GM12878 (cell line): ENCODE measurements at regions not wholly inside any gene's neighbourhood (a gene's known extent, or its start where the extent isn't known, plus 50 kb on each side); places are given as distances from the start of the nearest gene placed in this dataset.

Experiments
- ATAC-seq: fragments of 200-7000 bp; cut with Tn5 transposase; 3 replicates; pipeline ENCODE4 v1.9.1; 2020; ENCODE audit warnings: mild to moderate bottlenecking, moderate library complexity
- BruUV-seq: library from RNA; stranded (reverse); fragments of 400-500 nt; replicated peaks from 2 replicates; lab custom pipeline; 2021; lab: Mats Ljungman, UMichigan
- CTCF ChIA-PET: fragments of 300-600 bp; sonication (Branson Sonifier 250); formaldehyde crosslinking; extraction: SDS; loops from one replicate; lab custom pipeline; 2021; ENCODE audit warnings: inconsistent platforms; lab: Yijun Ruan, JAX
- POLR2A ChIA-PET: fragments of 350-600 bp; formaldehyde crosslinking; extraction: SDS; loops from one replicate; lab custom pipeline; 2021; ENCODE audit warnings: inconsistent platforms; lab: Charles Lee
- RAD21 ChIA-PET: fragments of 300-600 bp; sonication (Branson Sonifier 250); formaldehyde crosslinking; loops from one replicate; lab custom pipeline; 2023; ENCODE audit warnings: antibody characterized with exemption; ENCODE audit not compliant: unreplicated experiment; lab: Charles Lee
- SMC1A ChIA-PET: fragments of 300-600 bp; sonication (Branson Sonifier 250); formaldehyde crosslinking; loops from one replicate; lab custom pipeline; 2023; ENCODE audit not compliant: unreplicated experiment, uncharacterized antibody; lab: Charles Lee
- DNase-seq: peaks from one replicate; pipeline ENCODE4 v3.0.0-alpha.2; 2011; ENCODE audit warnings: low read depth, low spot score
- FAIRE-seq: peaks from 3 replicates; lab custom pipeline; 2011; peaks lifted over from hg19 to GRCh38; lab: Jason Lieb, UNC
- H2AFZ ChIP-seq: 2 replicates; pipeline ENCODE4 v1.6.0; 2011; ENCODE audit warnings: low read depth, low read length, control low read depth; ENCODE audit not compliant: control insufficient read depth
- H3K27ac ChIP-seq: 2 replicates; pipeline ENCODE4 v1.5.1; 2011; ENCODE audit warnings: control low read depth; ENCODE audit not compliant: control insufficient read depth, insufficient read depth
- H3K27me3 ChIP-seq, 2 experiments: replicated peaks in 1 of 2; 2 replicates each; pipeline versions ENCODE4 v1.6.0 to v1.6.1; 2011; ENCODE audit warnings: low read length in 1 of 2; ENCODE audit not compliant: control insufficient read depth in 2 of 2, insufficient read depth in 2 of 2
- H3K36me3 ChIP-seq, 2 experiments: 2 replicates each; pipeline ENCODE4 v1.5.1; 2011; ENCODE audit warnings: low read length in 1 of 2; ENCODE audit not compliant: control insufficient read depth in 2 of 2, insufficient read depth in 2 of 2
- H3K4me1 ChIP-seq: 2 replicates; pipeline ENCODE4 v1.6.1; 2011; ENCODE audit warnings: mild to moderate bottlenecking, low read length, moderate library complexity, mixed read lengths; ENCODE audit not compliant: control insufficient read depth, insufficient read depth
- H3K4me2 ChIP-seq: 2 replicates; pipeline ENCODE4 v1.6.0; 2011; ENCODE audit warnings: control low read depth; ENCODE audit not compliant: control insufficient read depth, insufficient read depth
- H3K4me3 ChIP-seq: fragments of 200-600 bp; sonication (generic); 2 replicates; pipeline ENCODE4 v1.5.1; 2016
- H3K79me2 ChIP-seq: 2 replicates; pipeline ENCODE4 v1.6.0; 2011; ENCODE audit warnings: low read length; ENCODE audit not compliant: control insufficient read depth, insufficient read depth
- H3K9ac ChIP-seq: 2 replicates; pipeline ENCODE4 v1.8.0; 2011; ENCODE audit warnings: low read length, control low read depth, mixed read lengths; ENCODE audit not compliant: control insufficient read depth, insufficient read depth
- H3K9me3 ChIP-seq: replicated peaks from 3 replicates; pipeline ENCODE4 v1.5.1; 2011; ENCODE audit warnings: mild to moderate bottlenecking, low read length; ENCODE audit not compliant: control insufficient read depth, insufficient read depth
- H4K20me1 ChIP-seq: 2 replicates; pipeline ENCODE4 v1.6.0; 2011; ENCODE audit not compliant: control insufficient read depth, insufficient read depth
- ATF7 ChIP-seq: fragments of 450-650 bp; IDR thresholded peaks from 2 replicates; pipeline ENCODE4 v1.6.1; 2016; ENCODE audit warnings: low read depth, mild to moderate bottlenecking
- CHD1 ChIP-seq: IDR thresholded peaks from 2 replicates; pipeline ENCODE4 v1.6.1; 2012; ENCODE audit warnings: low read depth, low read length, improper control_type of control experiment
- E2F8 ChIP-seq: fragments of 450-650 bp; IDR thresholded peaks from 2 replicates; pipeline ENCODE4 v1.6.1; 2018; ENCODE audit warnings: mild to moderate bottlenecking, low read depth, moderate library complexity; ENCODE audit not compliant: partially characterized antibody
- EED ChIP-seq: sonication (generic); IDR thresholded peaks from 2 replicates; pipeline ENCODE4 v1.6.1; 2016; ENCODE audit warnings: antibody characterized with exemption, low read depth
- EGR1 ChIP-seq, 2 experiments: IDR thresholded peaks; 1 replicate in 1 of 2; 2 replicates in 1 of 2; pipeline ENCODE4 v1.6.1; 2011 to 2012; ENCODE audit warnings: low read depth in 2 of 2, low read length in 2 of 2, borderline replicate concordance in 1 of 2, mild to moderate bottlenecking in 1 of 2, moderate library complexity in 1 of 2
- FOS ChIP-seq: IDR thresholded peaks from 3 replicates; pipeline ENCODE4 v1.6.1; 2011; ENCODE audit warnings: borderline replicate concordance; ENCODE audit not compliant: insufficient read length; ENCODE audit errors: extremely low read depth
- JUND ChIP-seq: IDR thresholded peaks from 2 replicates; pipeline ENCODE4 v1.6.1; 2012; ENCODE audit warnings: low read depth, mild to moderate bottlenecking, low read length, improper control_type of control experiment, moderate library complexity
- KLF5 ChIP-seq: fragments of 450-650 bp; IDR thresholded peaks from 2 replicates; pipeline ENCODE4 v1.6.1; 2014; ENCODE audit warnings: mild to moderate bottlenecking; ENCODE audit not compliant: partially characterized antibody
- PML ChIP-seq: IDR thresholded peaks from 2 replicates; pipeline ENCODE4 v1.6.1; 2012; ENCODE audit warnings: low read length, inconsistent platforms
- POU2F2 ChIP-seq: IDR thresholded peaks from 3 replicates; pipeline ENCODE4 v1.6.1; 2011; ENCODE audit warnings: low read depth, mild to moderate bottlenecking, low read length, borderline replicate concordance
- REST ChIP-seq: IDR thresholded peaks from 2 replicates; pipeline ENCODE4 v1.6.1; 2012; ENCODE audit warnings: mild to moderate bottlenecking, low read depth, low read length
- SMC3 ChIP-seq: IDR thresholded peaks from 2 replicates; pipeline ENCODE4 v1.6.1; 2011; ENCODE audit warnings: low read length, improper control_type of control experiment, borderline replicate concordance
- YBX1 ChIP-seq: fragments of 450-650 bp; IDR thresholded peaks from 2 replicates; pipeline ENCODE4 v1.6.1; 2016; ENCODE audit warnings: antibody characterized with exemption
- ZNF217 ChIP-seq: fragments of 450-650 bp; IDR thresholded peaks from 2 replicates; pipeline ENCODE4 v1.6.1; 2017; ENCODE audit warnings: antibody characterized with exemption, mild to moderate bottlenecking
- ZSCAN29 ChIP-seq: fragments of 450-650 bp; IDR thresholded peaks from 2 replicates; pipeline ENCODE4 v1.6.1; 2017; ENCODE audit warnings: mild to moderate bottlenecking, moderate library complexity
- ZZZ3 ChIP-seq: IDR thresholded peaks from 2 replicates; pipeline ENCODE4 v1.6.1; 2011; ENCODE audit warnings: low read depth; ENCODE audit not compliant: control insufficient read depth, insufficient read length
- WGBS: methylation state at CpG from one replicate; pipeline ENCODE4 v1.1.6; 2016; ENCODE audit warnings: low lambda C conversion rate; ENCODE audit not compliant: insufficient replicate concordance, insufficient coverage; ENCODE audit errors: missing lambda C conversion rate; 5-methylcytosine and 5-hydroxymethylcytosine counted together
- in situ Hi-C: fragments of 300-500 bp; cut with MboI; formaldehyde crosslinking; loops from 9 replicates; pipeline ENCODE4 v1.14.3; 2018; ENCODE audit warnings: mixed read lengths
- intact Hi-C: fragments of 100-400 bp; cut with micrococcal nuclease; formaldehyde crosslinking; loops from one replicate; pipeline ENCODE4 v1.14.2; 2022; ENCODE audit not compliant: unreplicated experiment
- TF ChIP-seq, protein P1 (sequence below): IDR thresholded peaks from 2 replicates; pipeline ENCODE4 v1.6.1; 2012; ENCODE audit warnings: low read length, inconsistent platforms

DNA sequence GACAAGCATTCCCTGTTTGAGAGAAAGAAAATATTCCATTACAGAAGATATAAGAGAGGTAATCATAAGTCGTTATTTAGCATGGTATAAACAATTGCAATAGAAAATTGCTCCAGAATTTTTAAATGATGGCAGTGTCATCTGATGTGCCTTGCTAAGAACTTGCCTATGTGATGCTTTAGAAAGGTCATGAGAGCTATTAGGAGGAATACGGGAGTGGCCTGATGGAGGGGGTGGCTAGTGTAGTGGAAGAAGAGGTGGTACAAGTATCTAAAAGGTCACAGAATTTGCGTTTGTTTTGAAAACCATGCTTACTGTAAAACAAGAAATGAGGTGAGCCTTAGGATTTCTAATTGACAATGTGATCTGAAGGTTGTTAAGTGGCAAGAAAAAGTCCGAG, 550.0 kb downstream of the TMX3 start:
- no peaks in the 10 kb centered on the region for H3K4me1 ChIP-seq
- 8% methylated on average over 4 of the region's 4 CpGs for WGBS
- intact Hi-C loops (no loop called here), in situ Hi-C loops (no loop called here)
- no peaks in the 10 kb centered on the region for H3K79me2 ChIP-seq
- no peaks in the 10 kb centered on the region for H3K27me3 ChIP-seq
- no peak overlapping the region for H3K27ac ChIP-seq
- H2AFZ ChIP-seq = no peak overlapping the region
- no peak overlapping the region for H3K4me2 ChIP-seq
- ATAC-seq (no peak), DNase-seq (no peak), FAIRE-seq (no peak)
- no peak overlapping the region for H3K4me3 ChIP-seq
- H3K9me3 ChIP-seq = no peaks in the 10 kb centered on the region
- ChIA-PET POLR2A (no interaction called here), CTCF (interaction anchor here (1.3 kb wide), 1 partner anchor 12 kb away, joined by 4 read pairs; no protein-coding TSS in a partner anchor), SMC1A (no interaction called here), RAD21 (no interaction called here)
- H4K20me1 ChIP-seq = no peaks in the 10 kb centered on the region
- no peak overlapping the region for H3K9ac ChIP-seq
- no peaks in the 10 kb centered on the region for H3K36me3 ChIP-seq
- BruUV-seq = no TSS peak
- no peak for TF ChIP-seq FOS
- TF ChIP-seq YBX1 = no peak
- TF ChIP-seq SMC3 = no peak
- no peak for TF ChIP-seq REST
- TF ChIP-seq EED = no peak
- TF ChIP-seq KLF5 = no peak
- TF ChIP-seq ZZZ3 = no peak
- TF ChIP-seq, protein P1, sequence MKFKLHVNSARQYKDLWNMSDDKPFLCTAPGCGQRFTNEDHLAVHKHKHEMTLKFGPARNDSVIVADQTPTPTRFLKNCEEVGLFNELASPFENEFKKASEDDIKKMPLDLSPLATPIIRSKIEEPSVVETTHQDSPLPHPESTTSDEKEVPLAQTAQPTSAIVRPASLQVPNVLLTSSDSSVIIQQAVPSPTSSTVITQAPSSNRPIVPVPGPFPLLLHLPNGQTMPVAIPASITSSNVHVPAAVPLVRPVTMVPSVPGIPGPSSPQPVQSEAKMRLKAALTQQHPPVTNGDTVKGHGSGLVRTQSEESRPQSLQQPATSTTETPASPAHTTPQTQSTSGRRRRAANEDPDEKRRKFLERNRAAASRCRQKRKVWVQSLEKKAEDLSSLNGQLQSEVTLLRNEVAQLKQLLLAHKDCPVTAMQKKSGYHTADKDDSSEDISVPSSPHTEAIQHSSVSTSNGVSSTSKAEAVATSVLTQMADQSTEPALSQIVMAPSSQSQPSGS = no peak
- TF ChIP-seq E2F8 = no peak
- TF ChIP-seq ZNF217 = no peak
- no peak for TF ChIP-seq CHD1
- TF ChIP-seq EGR1 (IDR thresholded peaks at IDR 0.05; ENCODE audit: borderline replicate concordance in 1 of 2, low read depth in 2 of 2, low read length in 2 of 2) = no peak
- TF ChIP-seq ATF7 = no peak
- TF ChIP-seq POU2F2 = no peak
- TF ChIP-seq ZSCAN29 = no peak
- TF ChIP-seq JUND = no peak
- TF ChIP-seq PML = no peak
